CD14-positive monocyte (primary cell): ENCODE measurements at regions not wholly inside any gene's neighbourhood (a gene's known extent, or its start where the extent isn't known, plus 50 kb on each side); places are given as distances from the start of the nearest gene placed in this dataset.

Experiments used
- DNase-seq, 3 donors: peaks; one replicate each; pipeline ENCODE4 v3.0.0-alpha.2; 2011 to 2022
- H2AFZ ChIP-seq: 2 replicates; pipeline ENCODE4 v1.6.0; 2012; ENCODE audit warnings: mild to moderate bottlenecking, low read depth, low read length, inconsistent platforms; ENCODE audit not compliant: insufficient read depth, poor library complexity, severe bottlenecking
- H3K27ac ChIP-seq, 2 donors: 1 replicate in 1 of 2; 2 replicates in 1 of 2; pipeline ENCODE4 v1.5.1; 2012 to 2013; ENCODE audit warnings: low read length in 2 of 2, control low read depth in 1 of 2, inconsistent platforms in 1 of 2, low read depth in 1 of 2, mild to moderate bottlenecking in 1 of 2
- H3K27me3 ChIP-seq, 2 donors: one replicate each; pipeline versions ENCODE4 v1.6.0 to v1.6.1; 2011 to 2013; ENCODE audit warnings: low read length in 2 of 2; ENCODE audit not compliant: control insufficient read depth in 2 of 2, insufficient read depth in 2 of 2
- H3K36me3 ChIP-seq, 2 donors: replicated peaks in 1 of 2; 1 replicate in 1 of 2; 2 replicates in 1 of 2; pipeline versions ENCODE4 v1.5.1 to v1.6.1; 2012 to 2013; ENCODE audit warnings: low read length in 2 of 2, control low read depth in 1 of 2, inconsistent platforms in 1 of 2, mild to moderate bottlenecking in 1 of 2; ENCODE audit not compliant: insufficient read depth in 2 of 2, control insufficient read depth in 1 of 2
- H3K4me1 ChIP-seq, 2 donors: 1 replicate in 1 of 2; 2 replicates in 1 of 2; pipeline versions ENCODE4 v1.5.1 to v1.6.1; 2012 to 2013; ENCODE audit warnings: low read length in 2 of 2, control low read depth in 1 of 2, inconsistent platforms in 1 of 2, mild to moderate bottlenecking in 1 of 2, moderate library complexity in 1 of 2; ENCODE audit not compliant: insufficient read depth in 2 of 2, control insufficient read depth in 1 of 2
- H3K4me2 ChIP-seq: replicated peaks from 2 replicates; pipeline ENCODE3; 2012; ENCODE audit warnings: low read length, moderate library complexity, mild to moderate bottlenecking; ENCODE audit not compliant: poor library complexity, severe bottlenecking; ENCODE audit errors: extremely low read depth
- H3K4me3 ChIP-seq, 3 experiments: fragments of 200-600 bp in 1 of 3; sonication (generic) in 1 of 3; replicated peaks in 1 of 3; 1 replicate in 2 of 3; 2 replicates in 1 of 3; pipeline ENCODE4 v1.5.1; 2011 to 2013; ENCODE audit warnings: low read length in 3 of 3, mild to moderate bottlenecking in 3 of 3, control low read depth in 2 of 3, low read depth in 2 of 3, inconsistent platforms in 1 of 3, moderate library complexity in 1 of 3
- H3K79me2 ChIP-seq: 2 replicates; pipeline ENCODE4 v1.6.0; 2012; ENCODE audit warnings: mild to moderate bottlenecking, control low read depth, inconsistent platforms, low read length, moderate library complexity; ENCODE audit not compliant: insufficient read depth
- H3K9ac ChIP-seq: 2 replicates; pipeline ENCODE4 v1.6.0; 2017; ENCODE audit warnings: low read length, mild to moderate bottlenecking; ENCODE audit not compliant: insufficient read depth, poor library complexity, severe bottlenecking
- H3K9me3 ChIP-seq, 2 donors: replicated peaks in 1 of 2; 1 replicate in 1 of 2; 2 replicates in 1 of 2; pipeline versions ENCODE4 v1.5.1 to v1.6.1; 2012 to 2013; ENCODE audit warnings: low read length in 2 of 2, control low read depth in 1 of 2; ENCODE audit not compliant: control insufficient read depth in 1 of 2, insufficient read depth in 1 of 2
- H4K20me1 ChIP-seq: 2 replicates; pipeline ENCODE4 v1.6.0; 2012; ENCODE audit warnings: mild to moderate bottlenecking, low read length, control low read depth, moderate library complexity; ENCODE audit not compliant: insufficient read depth
- H3K27ac Mint-ChIP-seq, 7 donors: one replicate each; pipeline ENCODE4 v1.8.0; 2020; ENCODE audit warnings: mild to moderate bottlenecking in 7 of 7, mixed read lengths in 7 of 7, moderate library complexity in 6 of 7, inconsistent platforms in 2 of 7
- H3K27me3 Mint-ChIP-seq, 3 donors: one replicate each; pipeline ENCODE4 v1.8.0; 2021 to 2022; ENCODE audit warnings: low read depth in 3 of 3, mild to moderate bottlenecking in 3 of 3, mixed read lengths in 3 of 3, moderate library complexity in 3 of 3, inconsistent platforms in 1 of 3
- H3K36me3 Mint-ChIP-seq, 2 donors: one replicate each; pipeline ENCODE4 v1.8.0; 2020; ENCODE audit warnings: mixed read lengths in 2 of 2, inconsistent platforms in 1 of 2, mild to moderate bottlenecking in 1 of 2
- H3K4me1 Mint-ChIP-seq: one replicate; pipeline ENCODE4 v1.8.0; 2020; ENCODE audit warnings: mild to moderate bottlenecking, mixed read lengths
- H3K4me3 Mint-ChIP-seq, 2 donors: one replicate each; pipeline ENCODE4 v1.8.0; 2020; ENCODE audit warnings: mild to moderate bottlenecking in 2 of 2, mixed read lengths in 2 of 2, moderate library complexity in 1 of 2
- H3K9me3 Mint-ChIP-seq, 7 donors: one replicate each; pipeline ENCODE4 v1.8.0; 2020 to 2022; ENCODE audit warnings: mixed read lengths in 7 of 7, mild to moderate bottlenecking in 6 of 7, moderate library complexity in 6 of 7, inconsistent platforms in 2 of 7
- WGBS: methylation state at CpG from one replicate; pipeline ENCODE4 v1.1.5; 2013; ENCODE audit warnings: missing lambda C conversion rate; ENCODE audit not compliant: insufficient coverage; 5-methylcytosine and 5-hydroxymethylcytosine counted together
- intact Hi-C, 2 donors: fragments of 100-400 bp; cut with micrococcal nuclease; formaldehyde crosslinking; loops; one replicate each; pipeline versions ENCODE4 v1.15.0 to v1.15.1; 2023
- TF ChIP-seq, protein P1 (sequence below): fragments of 200-600 bp; IDR thresholded peaks from one replicate; pipeline ENCODE4 v1.8.0; 2022; ENCODE audit warnings: antibody characterized with exemption, mild to moderate bottlenecking

GRCh38 chr3:105930733-105931132, 61.9 kb upstream of the CBLB start:
- intact Hi-C loops, result no loop called here
- no peaks in the 10 kb centered on the region for H3K4me1 ChIP-seq
- no peak overlapping the region for H2AFZ ChIP-seq
- no peaks in the 10 kb centered on the region for H3K9me3 ChIP-seq
- H3K79me2 ChIP-seq, result no peaks in the 10 kb centered on the region
- H3K9ac ChIP-seq, result no peak overlapping the region
- no peaks in the 10 kb centered on the region for H3K36me3 ChIP-seq
- no peak overlapping the region for H3K27ac ChIP-seq
- Mint-ChIP-seq H3K4me1 (no peaks in the 10 kb centered on the region), H3K9me3 (peaks cover 0 to 3% (median 0%) of the 10 kb centered on the region in 7 donors), H3K36me3 (no peaks in the 10 kb centered on the region), H3K27ac (no peak overlapping the region), H3K4me3 (no peak overlapping the region), H3K27me3 (no peaks in the 10 kb centered on the region)
- H3K4me2 ChIP-seq, result no peak overlapping the region
- TF ChIP-seq, protein P1, sequence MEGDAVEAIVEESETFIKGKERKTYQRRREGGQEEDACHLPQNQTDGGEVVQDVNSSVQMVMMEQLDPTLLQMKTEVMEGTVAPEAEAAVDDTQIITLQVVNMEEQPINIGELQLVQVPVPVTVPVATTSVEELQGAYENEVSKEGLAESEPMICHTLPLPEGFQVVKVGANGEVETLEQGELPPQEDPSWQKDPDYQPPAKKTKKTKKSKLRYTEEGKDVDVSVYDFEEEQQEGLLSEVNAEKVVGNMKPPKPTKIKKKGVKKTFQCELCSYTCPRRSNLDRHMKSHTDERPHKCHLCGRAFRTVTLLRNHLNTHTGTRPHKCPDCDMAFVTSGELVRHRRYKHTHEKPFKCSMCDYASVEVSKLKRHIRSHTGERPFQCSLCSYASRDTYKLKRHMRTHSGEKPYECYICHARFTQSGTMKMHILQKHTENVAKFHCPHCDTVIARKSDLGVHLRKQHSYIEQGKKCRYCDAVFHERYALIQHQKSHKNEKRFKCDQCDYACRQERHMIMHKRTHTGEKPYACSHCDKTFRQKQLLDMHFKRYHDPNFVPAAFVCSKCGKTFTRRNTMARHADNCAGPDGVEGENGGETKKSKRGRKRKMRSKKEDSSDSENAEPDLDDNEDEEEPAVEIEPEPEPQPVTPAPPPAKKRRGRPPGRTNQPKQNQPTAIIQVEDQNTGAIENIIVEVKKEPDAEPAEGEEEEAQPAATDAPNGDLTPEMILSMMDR, result no peak
- no CpG with 5 or more reads among the region's 3 CpGs for WGBS
- no peaks in the 10 kb centered on the region for H3K27me3 ChIP-seq
- DNase-seq, result no peak
- no peaks in the 10 kb centered on the region for H4K20me1 ChIP-seq
- no peak overlapping the region for H3K4me3 ChIP-seq

DNA sequence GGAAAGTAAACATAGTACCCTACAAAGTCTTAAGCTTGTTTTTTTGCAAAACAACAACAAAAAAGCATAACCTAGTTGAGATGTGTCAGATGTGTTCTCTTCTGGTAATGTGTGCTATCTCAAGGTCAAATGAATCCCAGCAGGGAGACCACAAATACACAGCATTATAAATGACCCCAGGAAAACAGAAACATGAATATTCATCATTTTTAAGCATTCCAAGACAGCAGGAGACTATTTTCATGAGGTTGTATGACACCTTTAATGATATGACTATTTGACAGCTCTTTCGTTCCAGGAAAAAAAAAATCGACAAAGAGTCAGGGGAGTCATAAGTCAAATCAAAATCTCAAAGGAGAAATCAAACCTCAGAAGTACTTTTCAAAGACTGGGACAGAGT, 62.7 kb upstream of the CBLB start:
- no peaks in the 10 kb centered on the region for H3K27me3 ChIP-seq
- no peak overlapping the region for H3K27ac ChIP-seq
- H4K20me1 ChIP-seq, result no peaks in the 10 kb centered on the region
- H3K79me2 ChIP-seq, result no peaks in the 10 kb centered on the region
- no peaks in the 10 kb centered on the region for H3K9me3 ChIP-seq
- no peaks in the 10 kb centered on the region for H3K4me1 ChIP-seq
- TF ChIP-seq, protein P1, result no peak
- no peaks in the 10 kb centered on the region for H3K36me3 ChIP-seq
- no peak overlapping the region for H3K9ac ChIP-seq
- no peaks in the 10 kb centered on the region for H3K4me1 Mint-ChIP-seq
- DNase-seq, result no peak
- no peak overlapping the region for H3K4me2 ChIP-seq
- H3K27me3 Mint-ChIP-seq, result no peaks in the 10 kb centered on the region
- no peak overlapping the region for H3K4me3 ChIP-seq
- peak overlapping the region; percentile 5 for H2AFZ ChIP-seq
- peaks cover 0 to 6% (median 2%) of the 10 kb centered on the region in 7 donors for H3K9me3 Mint-ChIP-seq
- intact Hi-C loops, result no loop called here
- 90% methylated on average over 2 of the region's 2 CpGs for WGBS
- H3K27ac Mint-ChIP-seq, result no peak overlapping the region
- H3K4me3 Mint-ChIP-seq, result no peak overlapping the region
- no peaks in the 10 kb centered on the region for H3K36me3 Mint-ChIP-seq
